Ishikawa (cell line): ENCODE measurements at regions not wholly inside any gene's neighbourhood (a gene's known extent, or its start where the extent isn't known, plus 50 kb on each side); places are given as distances from the start of the nearest gene placed in this dataset.

Source experiments
- CREB1 ChIP-seq: IDR thresholded peaks from 2 replicates; pipeline ENCODE4 v1.6.1; 2012; ENCODE audit warnings: low read depth
- EP300 ChIP-seq: IDR thresholded peaks from 2 replicates; pipeline ENCODE4 v1.6.1; 2012; ENCODE audit warnings: borderline replicate concordance
- RAD21 ChIP-seq: IDR thresholded peaks from 2 replicates; pipeline ENCODE4 v1.6.1; 2012; ENCODE audit warnings: low read depth
- TAF1 ChIP-seq: IDR thresholded peaks from 2 replicates; pipeline ENCODE4 v1.6.1; 2012; ENCODE audit warnings: low read depth, mild to moderate bottlenecking
- TEAD4 ChIP-seq: IDR thresholded peaks from 2 replicates; pipeline ENCODE4 v1.6.1; 2012
- YY1 ChIP-seq: IDR thresholded peaks from 2 replicates; pipeline ENCODE4 v1.6.1; 2012; ENCODE audit warnings: low read depth
- TF ChIP-seq, protein P1 (sequence below): IDR thresholded peaks from 2 replicates; pipeline ENCODE4 v1.6.1; 2012
- TF ChIP-seq, protein P2 (sequence below): IDR thresholded peaks from 2 replicates; pipeline ENCODE4 v1.6.1; 2012; ENCODE audit warnings: low read depth, mild to moderate bottlenecking
- TF ChIP-seq, protein P3 (sequence below): IDR thresholded peaks from 2 replicates; pipeline ENCODE4 v1.6.1; 2012

DNA sequence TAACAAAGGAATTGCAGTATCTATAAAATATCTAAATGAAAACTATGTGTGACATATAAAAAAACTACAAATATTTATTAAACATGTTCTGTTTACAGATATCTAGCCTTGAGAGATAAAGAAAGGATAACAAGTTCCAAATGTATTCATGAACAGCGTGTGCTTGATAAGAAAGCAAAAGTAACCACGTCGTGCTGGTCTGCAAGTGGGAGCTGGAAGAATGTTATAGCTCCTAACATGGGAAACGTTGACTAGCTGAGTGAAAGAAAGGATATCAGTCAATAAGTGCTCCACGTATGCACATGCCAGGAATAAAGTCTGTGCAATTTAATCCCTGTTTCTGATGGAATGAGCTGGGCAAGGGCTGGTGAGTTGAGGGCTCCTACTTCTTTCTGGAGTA is 71.2 kb upstream of the CDYL2 start:
- TF ChIP-seq TAF1 = no peak
- no peak for TF ChIP-seq TEAD4
- no peak for TF ChIP-seq RAD21
- TF ChIP-seq, protein P1, sequence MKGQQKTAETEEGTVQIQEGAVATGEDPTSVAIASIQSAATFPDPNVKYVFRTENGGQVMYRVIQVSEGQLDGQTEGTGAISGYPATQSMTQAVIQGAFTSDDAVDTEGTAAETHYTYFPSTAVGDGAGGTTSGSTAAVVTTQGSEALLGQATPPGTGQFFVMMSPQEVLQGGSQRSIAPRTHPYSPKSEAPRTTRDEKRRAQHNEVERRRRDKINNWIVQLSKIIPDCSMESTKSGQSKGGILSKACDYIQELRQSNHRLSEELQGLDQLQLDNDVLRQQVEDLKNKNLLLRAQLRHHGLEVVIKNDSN = no peak
- no peak for TF ChIP-seq EP300
- TF ChIP-seq, protein P2, sequence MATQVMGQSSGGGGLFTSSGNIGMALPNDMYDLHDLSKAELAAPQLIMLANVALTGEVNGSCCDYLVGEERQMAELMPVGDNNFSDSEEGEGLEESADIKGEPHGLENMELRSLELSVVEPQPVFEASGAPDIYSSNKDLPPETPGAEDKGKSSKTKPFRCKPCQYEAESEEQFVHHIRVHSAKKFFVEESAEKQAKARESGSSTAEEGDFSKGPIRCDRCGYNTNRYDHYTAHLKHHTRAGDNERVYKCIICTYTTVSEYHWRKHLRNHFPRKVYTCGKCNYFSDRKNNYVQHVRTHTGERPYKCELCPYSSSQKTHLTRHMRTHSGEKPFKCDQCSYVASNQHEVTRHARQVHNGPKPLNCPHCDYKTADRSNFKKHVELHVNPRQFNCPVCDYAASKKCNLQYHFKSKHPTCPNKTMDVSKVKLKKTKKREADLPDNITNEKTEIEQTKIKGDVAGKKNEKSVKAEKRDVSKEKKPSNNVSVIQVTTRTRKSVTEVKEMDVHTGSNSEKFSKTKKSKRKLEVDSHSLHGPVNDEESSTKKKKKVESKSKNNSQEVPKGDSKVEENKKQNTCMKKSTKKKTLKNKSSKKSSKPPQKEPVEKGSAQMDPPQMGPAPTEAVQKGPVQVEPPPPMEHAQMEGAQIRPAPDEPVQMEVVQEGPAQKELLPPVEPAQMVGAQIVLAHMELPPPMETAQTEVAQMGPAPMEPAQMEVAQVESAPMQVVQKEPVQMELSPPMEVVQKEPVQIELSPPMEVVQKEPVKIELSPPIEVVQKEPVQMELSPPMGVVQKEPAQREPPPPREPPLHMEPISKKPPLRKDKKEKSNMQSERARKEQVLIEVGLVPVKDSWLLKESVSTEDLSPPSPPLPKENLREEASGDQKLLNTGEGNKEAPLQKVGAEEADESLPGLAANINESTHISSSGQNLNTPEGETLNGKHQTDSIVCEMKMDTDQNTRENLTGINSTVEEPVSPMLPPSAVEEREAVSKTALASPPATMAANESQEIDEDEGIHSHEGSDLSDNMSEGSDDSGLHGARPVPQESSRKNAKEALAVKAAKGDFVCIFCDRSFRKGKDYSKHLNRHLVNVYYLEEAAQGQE = no peak
- TF ChIP-seq, protein P3, sequence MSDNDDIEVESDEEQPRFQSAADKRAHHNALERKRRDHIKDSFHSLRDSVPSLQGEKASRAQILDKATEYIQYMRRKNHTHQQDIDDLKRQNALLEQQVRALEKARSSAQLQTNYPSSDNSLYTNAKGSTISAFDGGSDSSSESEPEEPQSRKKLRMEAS = no peak
- TF ChIP-seq YY1 = no peak
- TF ChIP-seq CREB1 = no peak
